ENCODE measurements at regions not wholly inside any gene's neighbourhood (a gene's known extent, or its start where the extent isn't known, plus 50 kb on each side); places are given as distances from the start of the nearest gene placed in this dataset.

- Histone ChIP-seq H3K36me3 (no peaks in the 10 kb centered on the region), H3K9me3 (no peaks in the 10 kb centered on the region), H3K27ac (no peak overlapping the region), H3K4me1 (ENCODE audit: control insufficient read depth in 1 of 2, insufficient read depth in 1 of 2, low read depth in 1 of 2, low read length in 1 of 2) (no peaks in the 10 kb centered on the region), H3K4me3 (ENCODE audit: low read depth in 1 of 2, low read length in 1 of 2) (no peak overlapping the region), H3K27me3 (no peaks in the 10 kb centered on the region)
- no peak for TF ChIP-seq CTCF (IDR thresholded peaks at IDR 0.05)
These were observed 357.3 kb upstream of the SLC8A1 start for GRCh38 chr2:40809156-40809555.

- H3K4me3 ChIP-seq (ENCODE audit: low read depth in 1 of 2, low read length in 1 of 2), result no peak overlapping the region
- H3K27ac ChIP-seq, result no peak overlapping the region
- no peak for TF ChIP-seq CTCF (IDR thresholded peaks at IDR 0.05)
- H3K9me3 ChIP-seq, result no peaks in the 10 kb centered on the region
- H3K4me1 ChIP-seq (ENCODE audit: control insufficient read depth in 1 of 2, insufficient read depth in 1 of 2, low read depth in 1 of 2, low read length in 1 of 2), result no peaks in the 10 kb centered on the region
- no peaks in the 10 kb centered on the region for H3K36me3 ChIP-seq
- H3K27me3 ChIP-seq, result no peaks in the 10 kb centered on the region
These were observed 362.7 kb upstream of the SLC8A1 start for GRCh38 chr2:40814616-40815015.

- no peaks in the 10 kb centered on the region for H3K9me3 ChIP-seq
- H3K27me3 ChIP-seq, result no peaks in the 10 kb centered on the region
- no peak overlapping the region for H3K27ac ChIP-seq
- H3K36me3 ChIP-seq, result no peaks in the 10 kb centered on the region
- no peak for TF ChIP-seq CTCF (IDR thresholded peaks at IDR 0.05)
- H3K4me1 ChIP-seq (ENCODE audit: control insufficient read depth in 1 of 2, insufficient read depth in 1 of 2, low read depth in 1 of 2, low read length in 1 of 2), result no peaks in the 10 kb centered on the region
- no peak overlapping the region for H3K4me3 ChIP-seq (ENCODE audit: low read depth in 1 of 2, low read length in 1 of 2)
These were observed 368.4 kb upstream of the SLC8A1 start for GRCh38 chr2:40820319-40820718.

GRCh38 chr2:40823478-40823877, 371.6 kb upstream of the SLC8A1 start:
- Histone ChIP-seq H3K4me3 (ENCODE audit: low read depth in 1 of 2, low read length in 1 of 2) (no peak overlapping the region), H3K27ac (no peak overlapping the region)
- TF ChIP-seq CTCF (IDR thresholded peaks at IDR 0.05), result no peak

GRCh38 chr2:40824278-40824677, 372.4 kb upstream of the SLC8A1 start:
- Histone ChIP-seq H3K4me1 (ENCODE audit: control insufficient read depth in 1 of 2, insufficient read depth in 1 of 2, low read depth in 1 of 2, low read length in 1 of 2) (no peaks in the 10 kb centered on the region), H3K9me3 (no peaks in the 10 kb centered on the region), H3K27ac (no peak overlapping the region), H3K36me3 (no peaks in the 10 kb centered on the region), H3K27me3 (no peaks in the 10 kb centered on the region), H3K4me3 (ENCODE audit: low read depth in 1 of 2, low read length in 1 of 2) (no peak overlapping the region)
- no peak for TF ChIP-seq CTCF (IDR thresholded peaks at IDR 0.05)

More at GRCh38 chr2:40823478-40823877, 371.6 kb upstream of the SLC8A1 start:
- Histone ChIP-seq H3K36me3 (no peaks in the 10 kb centered on the region), H3K4me1 (ENCODE audit: control insufficient read depth in 1 of 2, insufficient read depth in 1 of 2, low read depth in 1 of 2, low read length in 1 of 2) (no peaks in the 10 kb centered on the region), H3K9me3 (no peaks in the 10 kb centered on the region), H3K27me3 (no peaks in the 10 kb centered on the region)

- no peak overlapping the region for H3K27ac ChIP-seq
- no peaks in the 10 kb centered on the region for H3K27me3 ChIP-seq
- H3K9me3 ChIP-seq, result no peaks in the 10 kb centered on the region
- TF ChIP-seq CTCF (IDR thresholded peaks at IDR 0.05), result no peak
- H3K4me1 ChIP-seq (ENCODE audit: control insufficient read depth in 1 of 2, insufficient read depth in 1 of 2, low read depth in 1 of 2, low read length in 1 of 2), result no peaks in the 10 kb centered on the region
- no peaks in the 10 kb centered on the region for H3K36me3 ChIP-seq
- H3K4me3 ChIP-seq (ENCODE audit: low read depth in 1 of 2, low read length in 1 of 2), result no peak overlapping the region
These were observed 375.5 kb upstream of the SLC8A1 start for GRCh38 chr2:40827392-40827791.
